ENCODE measurements at regions not wholly inside any gene's neighbourhood (a gene's known extent, or its start where the extent isn't known, plus 50 kb on each side); places are given as distances from the start of the nearest gene placed in this dataset.

GRCh38 chr1:222424826-222425225 is 123.1 kb downstream of the HHIPL2 start:
- Histone ChIP-seq H3K9me2 (replicated peaks; ENCODE audit: control insufficient read depth, low read length) (no peaks in the 10 kb centered on the region), H3F3A (ENCODE audit: control insufficient read depth, insufficient read depth) (no peaks in the 10 kb centered on the region)

GRCh38 chr1:222421380-222421779 is 126.5 kb downstream of the HHIPL2 start:
- H3K27me3 ChIP-seq (ENCODE audit: control insufficient read depth, low read length), result no peaks in the 10 kb centered on the region; the same call in 1 of the 2 replicates
- no peaks in the 10 kb centered on the region for H3K4me1 ChIP-seq (ENCODE audit: control insufficient read depth, low read length)
- H3K9me2 ChIP-seq (replicated peaks; ENCODE audit: control insufficient read depth, low read length), result no peaks in the 10 kb centered on the region
- no peaks in the 10 kb centered on the region for H4K20me1 ChIP-seq (ENCODE audit: control insufficient read depth, insufficient read depth, low read depth, low read length)
- H3K36me3 ChIP-seq (ENCODE audit: control insufficient read depth, low read length), result no peaks in the 10 kb centered on the region
- H3K27ac ChIP-seq (ENCODE audit: low read depth, low read length), result no peak overlapping the region
- H3F3A ChIP-seq (ENCODE audit: control insufficient read depth, insufficient read depth), result no peaks in the 10 kb centered on the region
- TF ChIP-seq EZH2phosphoT487 (IDR thresholded peaks at IDR 0.05; ENCODE audit: borderline replicate concordance, low read length) (no peak), CTCF (IDR thresholded peaks at IDR 0.05; ENCODE audit: low read depth, low read length, poor library complexity, severe bottlenecking) (no peak)
- no peak overlapping the region for H3K4me2 ChIP-seq (ENCODE audit: low read length)
- H3K9me3 ChIP-seq (ENCODE audit: control insufficient read depth, insufficient read depth, low read length), result no peaks in the 10 kb centered on the region
- H3K4me3 ChIP-seq (ENCODE audit: low read length), result no peak overlapping the region
- H3K79me2 ChIP-seq (ENCODE audit: control insufficient read depth, low read length), result no peaks in the 10 kb centered on the region

More at GRCh38 chr1:222424826-222425225, 123.1 kb downstream of the HHIPL2 start:
- no peaks in the 10 kb centered on the region; the same call in 1 of the 2 replicates for H3K27me3 ChIP-seq (ENCODE audit: control insufficient read depth, low read length)
- no peaks in the 10 kb centered on the region for H3K36me3 ChIP-seq (ENCODE audit: control insufficient read depth, low read length)
- no peaks in the 10 kb centered on the region for H3K79me2 ChIP-seq (ENCODE audit: control insufficient read depth, low read length)
- H4K20me1 ChIP-seq (ENCODE audit: control insufficient read depth, insufficient read depth, low read depth, low read length), result no peaks in the 10 kb centered on the region
- H3K4me1 ChIP-seq (ENCODE audit: control insufficient read depth, low read length), result no peaks in the 10 kb centered on the region
- H3K4me3 ChIP-seq (ENCODE audit: low read length), result no peak overlapping the region
- no peak overlapping the region for H3K4me2 ChIP-seq (ENCODE audit: low read length)
- no peaks in the 10 kb centered on the region for H3K9me3 ChIP-seq (ENCODE audit: control insufficient read depth, insufficient read depth, low read length)
- H3K27ac ChIP-seq (ENCODE audit: low read depth, low read length), result no peak overlapping the region
- TF ChIP-seq EZH2phosphoT487 (IDR thresholded peaks at IDR 0.05; ENCODE audit: borderline replicate concordance, low read length) (no peak), CTCF (IDR thresholded peaks at IDR 0.05; ENCODE audit: low read depth, low read length, poor library complexity, severe bottlenecking) (no peak)

GRCh38 chr1:222420633-222421032 is 127.3 kb downstream of the HHIPL2 start:
- H3K79me2 ChIP-seq (ENCODE audit: control insufficient read depth, low read length), result no peaks in the 10 kb centered on the region
- no peaks in the 10 kb centered on the region for H3K36me3 ChIP-seq (ENCODE audit: control insufficient read depth, low read length)
- H3K9me2 ChIP-seq (replicated peaks; ENCODE audit: control insufficient read depth, low read length), result no peaks in the 10 kb centered on the region
- no peaks in the 10 kb centered on the region for H3K4me1 ChIP-seq (ENCODE audit: control insufficient read depth, low read length)
- H3K27me3 ChIP-seq (ENCODE audit: control insufficient read depth, low read length), result no peaks in the 10 kb centered on the region; the same call in 1 of the 2 replicates
- no peak overlapping the region for H3K4me3 ChIP-seq (ENCODE audit: low read length)
- no peak overlapping the region for H3K27ac ChIP-seq (ENCODE audit: low read depth, low read length)
- H4K20me1 ChIP-seq (ENCODE audit: control insufficient read depth, insufficient read depth, low read depth, low read length), result no peaks in the 10 kb centered on the region
- H3F3A ChIP-seq (ENCODE audit: control insufficient read depth, insufficient read depth), result no peaks in the 10 kb centered on the region
- TF ChIP-seq CTCF (IDR thresholded peaks at IDR 0.05; ENCODE audit: low read depth, low read length, poor library complexity, severe bottlenecking) (no peak), EZH2phosphoT487 (IDR thresholded peaks at IDR 0.05; ENCODE audit: borderline replicate concordance, low read length) (no peak)
- no peak overlapping the region for H3K4me2 ChIP-seq (ENCODE audit: low read length)
- H3K9me3 ChIP-seq (ENCODE audit: control insufficient read depth, insufficient read depth, low read length), result no peaks in the 10 kb centered on the region
